GM10266 (cell line): ENCODE measurements at regions not wholly inside any gene's neighbourhood (a gene's known extent, or its start where the extent isn't known, plus 50 kb on each side); places are given as distances from the start of the nearest gene placed in this dataset.

Source experiments
- DNase-seq: peaks from one replicate; pipeline ENCODE4 v3.0.0; 2012; ENCODE audit errors: extremely low spot score
- CTCF ChIP-seq: IDR thresholded peaks from 2 replicates; pipeline ENCODE4 v1.5.1; 2012; ENCODE audit warnings: mild to moderate bottlenecking, low read depth; ENCODE audit not compliant: control insufficient read depth, insufficient read depth; ENCODE audit errors: missing control alignments

DNA sequence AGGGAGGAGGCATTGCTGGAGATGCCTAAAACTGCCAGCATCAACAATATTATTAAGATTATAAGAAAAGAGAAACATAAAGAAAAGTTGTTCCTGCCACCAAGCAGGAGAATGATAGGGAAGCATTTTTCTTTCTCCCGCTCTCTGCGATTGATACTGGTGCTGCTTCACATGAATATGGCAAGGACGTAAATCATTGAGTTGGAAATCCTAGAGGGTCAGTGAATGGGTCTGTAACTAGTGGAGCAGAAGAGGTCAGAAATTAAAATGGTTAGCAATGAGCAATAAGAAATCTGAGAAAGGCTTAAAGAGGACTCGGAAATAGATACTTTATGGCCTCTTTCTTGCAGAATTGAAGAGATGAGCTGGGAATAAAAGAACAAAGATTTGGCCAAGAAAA, 631.7 kb downstream of the BCL11A start:
- DNase-seq: no peak
- no peak for TF ChIP-seq CTCF

DNA sequence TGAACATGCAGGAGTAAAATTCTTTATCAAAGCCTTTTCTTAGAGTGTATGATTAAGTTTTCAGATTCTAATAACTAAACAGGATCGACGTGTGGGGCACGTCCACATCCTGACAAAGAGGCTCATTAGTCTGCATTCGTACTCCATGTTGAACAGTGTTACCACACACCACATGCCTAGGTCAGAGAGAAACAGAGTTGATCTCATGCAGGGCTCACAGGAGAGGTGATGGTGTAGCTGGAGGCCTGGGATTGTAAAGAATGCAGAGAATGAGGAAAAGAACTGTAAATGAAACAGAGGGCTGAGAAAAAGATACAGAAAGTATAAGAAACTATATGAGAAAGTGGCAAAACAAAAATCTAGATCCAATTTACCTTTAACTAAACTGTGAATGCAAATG, 632.5 kb downstream of the BCL11A start:
- DNase-seq: no peak
- TF ChIP-seq CTCF: no peak

DNA sequence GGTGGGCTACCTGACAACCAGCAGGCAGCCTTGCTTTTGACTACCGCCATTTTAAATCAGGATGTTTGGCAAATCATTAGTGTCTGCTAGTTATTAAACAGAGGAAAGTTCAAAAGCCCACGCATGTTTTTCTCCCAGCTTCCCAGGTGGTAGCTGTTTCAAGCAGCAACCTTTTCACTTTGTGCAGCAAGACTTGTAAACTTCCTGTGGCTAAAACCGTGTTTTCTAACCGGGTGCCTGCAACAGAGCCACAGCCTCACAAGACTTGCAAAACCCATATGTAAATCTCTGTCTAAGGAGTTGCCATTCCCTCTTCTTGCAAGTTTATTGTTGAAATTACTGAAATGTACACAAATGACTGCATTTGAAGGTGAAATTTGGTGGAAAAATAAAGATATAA, 633.1 kb downstream of the BCL11A start:
- TF ChIP-seq CTCF: no peak
- DNase-seq: no peak

DNA sequence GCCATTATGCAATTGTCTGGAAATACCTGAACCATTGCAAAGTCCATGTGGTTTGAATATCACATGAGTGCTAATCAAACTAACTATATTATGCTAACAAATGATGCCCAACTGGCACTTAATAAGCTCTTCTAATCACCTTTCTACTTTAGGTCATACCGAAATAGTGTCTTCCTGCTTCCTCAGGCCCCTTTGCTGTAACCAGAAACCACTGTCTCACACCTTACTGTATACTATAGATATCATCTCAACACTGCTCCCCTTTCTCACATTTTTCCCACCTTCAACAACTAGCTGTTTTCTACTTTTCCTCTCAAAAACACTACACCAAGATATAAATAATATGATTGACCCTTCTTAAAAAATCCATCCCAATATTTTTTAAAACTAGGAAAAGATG, 633.9 kb downstream of the BCL11A start:
- no peak for DNase-seq
- TF ChIP-seq CTCF: no peak

- no peak for DNase-seq
- TF ChIP-seq CTCF: no peak
These were observed 641.4 kb downstream of the BCL11A start for GRCh38 chr2:59912042-59912441.

GRCh38 chr2:59910166-59910565, 643.3 kb downstream of the BCL11A start:
- no peak for DNase-seq
- no peak for TF ChIP-seq CTCF

DNA sequence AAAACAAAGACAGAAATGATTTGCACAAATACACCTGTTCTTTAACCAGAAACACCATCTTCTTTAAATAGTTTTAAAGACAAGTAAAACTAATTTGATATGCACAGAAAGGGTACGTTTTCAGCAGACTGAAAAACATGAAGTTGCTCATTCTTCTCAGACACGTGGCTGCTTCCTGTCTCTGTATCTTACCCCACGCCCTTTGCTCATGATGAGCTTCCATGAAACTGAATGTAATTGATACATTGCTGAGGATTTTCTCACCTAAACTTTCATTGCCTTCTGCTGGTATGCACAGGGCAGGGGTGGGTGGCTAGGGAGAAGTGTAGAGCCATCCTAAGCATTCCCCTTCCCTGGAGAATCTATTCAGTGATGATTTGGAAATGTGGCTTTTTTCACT, 644.3 kb downstream of the BCL11A start:
- DNase-seq: no peak
- no peak for TF ChIP-seq CTCF
